Neural crest cell (in vitro differentiated cells): ENCODE measurements at regions not wholly inside any gene's neighbourhood (a gene's known extent, or its start where the extent isn't known, plus 50 kb on each side); places are given as distances from the start of the nearest gene placed in this dataset.

Experiments used
- DNase-seq: peaks from one replicate; pipeline ENCODE4 v3.0.0; 2021; ENCODE audit warnings: low read depth, mixed read lengths, low spot score
- H3K27ac Mint-ChIP-seq: one replicate; pipeline ENCODE4 v1.8.0; 2021; ENCODE audit warnings: mild to moderate bottlenecking, mixed read lengths; ENCODE audit not compliant: unreplicated experiment
- H3K27me3 Mint-ChIP-seq: 2 replicates; pipeline ENCODE4 v1.8.0; 2021; ENCODE audit warnings: low read depth, mild to moderate bottlenecking, mixed read lengths
- H3K36me3 Mint-ChIP-seq: 2 replicates; pipeline ENCODE4 v1.8.0; 2021; ENCODE audit warnings: low read depth, mild to moderate bottlenecking, mixed read lengths
- H3K4me1 Mint-ChIP-seq: 2 replicates; pipeline ENCODE4 v1.8.0; 2021; ENCODE audit warnings: mixed read lengths
- H3K4me3 Mint-ChIP-seq: one replicate; pipeline ENCODE4 v1.8.0; 2021; ENCODE audit warnings: mild to moderate bottlenecking, mixed read lengths
- H3K9me3 Mint-ChIP-seq: 2 replicates; pipeline ENCODE4 v1.8.0; 2021; ENCODE audit warnings: mixed read lengths
- CTCF ChIP-seq: fragments of 200-600 bp; sonication (generic); conservative IDR thresholded peaks from 2 replicates; pipeline ENCODE4 v1.5.0; 2021; ENCODE audit warnings: antibody characterized with exemption, mild to moderate bottlenecking

- H3K27ac Mint-ChIP-seq, result no peak overlapping the region
- no peaks in the 10 kb centered on the region for H3K36me3 Mint-ChIP-seq
- DNase-seq, result no peak
- no peak for TF ChIP-seq CTCF
- H3K4me3 Mint-ChIP-seq, result no peak overlapping the region
- no peaks in the 10 kb centered on the region for H3K4me1 Mint-ChIP-seq
- H3K27me3 Mint-ChIP-seq, result no peaks in the 10 kb centered on the region
- no peaks in the 10 kb centered on the region for H3K9me3 Mint-ChIP-seq
These were observed 76.9 kb downstream of the PRL start for GRCh38 chr6:22219925-22220324.

- TF ChIP-seq CTCF, result no peak
- Mint-ChIP-seq H3K27ac (no peak overlapping the region), H3K36me3 (no peaks in the 10 kb centered on the region), H3K4me1 (no peaks in the 10 kb centered on the region), H3K27me3 (no peaks in the 10 kb centered on the region), H3K9me3 (no peaks in the 10 kb centered on the region), H3K4me3 (no peak overlapping the region)
- no peak for DNase-seq
These were observed 75.6 kb downstream of the PRL start for GRCh38 chr6:22221211-22221610.

GRCh38 chr6:22221630-22222029, 75.2 kb downstream of the PRL start:
- Mint-ChIP-seq H3K27me3 (no peaks in the 10 kb centered on the region), H3K36me3 (no peaks in the 10 kb centered on the region), H3K9me3 (no peaks in the 10 kb centered on the region), H3K4me3 (no peak overlapping the region), H3K4me1 (no peaks in the 10 kb centered on the region), H3K27ac (no peak overlapping the region)
- TF ChIP-seq CTCF, result no peak
- DNase-seq, result no peak

- H3K4me1 Mint-ChIP-seq, result no peaks in the 10 kb centered on the region
- no peak for DNase-seq
- no peaks in the 10 kb centered on the region for H3K27me3 Mint-ChIP-seq
- H3K27ac Mint-ChIP-seq, result no peak overlapping the region
- H3K9me3 Mint-ChIP-seq, result no peaks in the 10 kb centered on the region
- no peak overlapping the region for H3K4me3 Mint-ChIP-seq
- TF ChIP-seq CTCF, result no peak
- H3K36me3 Mint-ChIP-seq, result no peaks in the 10 kb centered on the region
These were observed 74.4 kb downstream of the PRL start for GRCh38 chr6:22222469-22222868.

- no peak overlapping the region for H3K27ac Mint-ChIP-seq
- no peaks in the 10 kb centered on the region for H3K4me1 Mint-ChIP-seq
- H3K4me3 Mint-ChIP-seq, result no peak overlapping the region
- peaks cover 4% of the 10 kb centered on the region for H3K9me3 Mint-ChIP-seq
- DNase-seq, result no peak
- H3K36me3 Mint-ChIP-seq, result no peaks in the 10 kb centered on the region
- TF ChIP-seq CTCF, result no peak
- H3K27me3 Mint-ChIP-seq, result no peaks in the 10 kb centered on the region
These were observed 68.8 kb downstream of the PRL start for GRCh38 chr6:22227824-22228610.
